ENCODE measurements at regions not wholly inside any gene's neighbourhood (a gene's known extent, or its start where the extent isn't known, plus 50 kb on each side); places are given as distances from the start of the nearest gene placed in this dataset.

- Histone ChIP-seq H3K27me3 (no peaks in the 10 kb centered on the region), H3K36me3 (no peaks in the 10 kb centered on the region), H3K4me3 (replicated peaks in 1 of 3) (no peak overlapping the region), H3K9me3 (no peaks in the 10 kb centered on the region), H3K27ac (no peak overlapping the region), H3K4me1 (no peaks in the 10 kb centered on the region)
- DNase-seq, result no peak
- TF ChIP-seq, protein P1, sequence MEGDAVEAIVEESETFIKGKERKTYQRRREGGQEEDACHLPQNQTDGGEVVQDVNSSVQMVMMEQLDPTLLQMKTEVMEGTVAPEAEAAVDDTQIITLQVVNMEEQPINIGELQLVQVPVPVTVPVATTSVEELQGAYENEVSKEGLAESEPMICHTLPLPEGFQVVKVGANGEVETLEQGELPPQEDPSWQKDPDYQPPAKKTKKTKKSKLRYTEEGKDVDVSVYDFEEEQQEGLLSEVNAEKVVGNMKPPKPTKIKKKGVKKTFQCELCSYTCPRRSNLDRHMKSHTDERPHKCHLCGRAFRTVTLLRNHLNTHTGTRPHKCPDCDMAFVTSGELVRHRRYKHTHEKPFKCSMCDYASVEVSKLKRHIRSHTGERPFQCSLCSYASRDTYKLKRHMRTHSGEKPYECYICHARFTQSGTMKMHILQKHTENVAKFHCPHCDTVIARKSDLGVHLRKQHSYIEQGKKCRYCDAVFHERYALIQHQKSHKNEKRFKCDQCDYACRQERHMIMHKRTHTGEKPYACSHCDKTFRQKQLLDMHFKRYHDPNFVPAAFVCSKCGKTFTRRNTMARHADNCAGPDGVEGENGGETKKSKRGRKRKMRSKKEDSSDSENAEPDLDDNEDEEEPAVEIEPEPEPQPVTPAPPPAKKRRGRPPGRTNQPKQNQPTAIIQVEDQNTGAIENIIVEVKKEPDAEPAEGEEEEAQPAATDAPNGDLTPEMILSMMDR (IDR thresholded peaks at IDR 0.05), result no peak
- TF ChIP-seq POLR2A (IDR thresholded peaks at IDR 0.05), result no peak
- 73 to 74% methylated on average over 5 of the region's 5 CpGs for WGBS, 2 donors
- intact Hi-C loops (cut with DNase I), result no loop called here
Observed at GRCh38 chr6:90934081-90934480, 347.2 kb upstream of the MAP3K7 start.

- Histone ChIP-seq H3K27ac (no peak overlapping the region), H3K4me1 (no peaks in the 10 kb centered on the region), H3K27me3 (no peaks in the 10 kb centered on the region), H3K4me3 (replicated peaks in 1 of 3) (no peak overlapping the region), H3K9me3 (no peaks in the 10 kb centered on the region), H3K36me3 (no peaks in the 10 kb centered on the region)
- no peak for DNase-seq
- WGBS, 2 donors, result 92 to 97% methylated on average over 1 of the region's 1 CpG
- TF ChIP-seq, protein P1 (IDR thresholded peaks at IDR 0.05), result no peak
- no peak for TF ChIP-seq POLR2A (IDR thresholded peaks at IDR 0.05)
- intact Hi-C loops (cut with DNase I), result no loop called here
Observed at GRCh38 chr6:90932351-90932750, 345.5 kb upstream of the MAP3K7 start.

- H3K27ac ChIP-seq, result no peak overlapping the region
- 55 to 57% methylated on average over 2 of the region's 2 CpGs for WGBS, 2 donors
- TF ChIP-seq, protein P1 (IDR thresholded peaks at IDR 0.05), result no peak
- no peak for TF ChIP-seq POLR2A (IDR thresholded peaks at IDR 0.05)
- intact Hi-C loops (cut with DNase I), result no loop called here
- H3K36me3 ChIP-seq, result no peaks in the 10 kb centered on the region
- no peaks in the 10 kb centered on the region for H3K27me3 ChIP-seq
- no peaks in the 10 kb centered on the region for H3K9me3 ChIP-seq
- no peak overlapping the region for H3K4me3 ChIP-seq (replicated peaks in 1 of 3)
- DNase-seq, result no peak
- H3K4me1 ChIP-seq, result no peaks in the 10 kb centered on the region
Observed at GRCh38 chr6:90928051-90928450, 341.2 kb upstream of the MAP3K7 start.

- WGBS, 2 donors, result 47 to 67% methylated on average over 4 of the region's 4 CpGs
- Histone ChIP-seq H3K27me3 (no peaks in the 10 kb centered on the region), H3K27ac (no peak overlapping the region), H3K36me3 (no peaks in the 10 kb centered on the region), H3K9me3 (no peaks in the 10 kb centered on the region), H3K4me1 (no peaks in the 10 kb centered on the region), H3K4me3 (replicated peaks in 1 of 3) (no peak overlapping the region)
- intact Hi-C loops (cut with DNase I), result no loop called here
- TF ChIP-seq, protein P1 (IDR thresholded peaks at IDR 0.05), result no peak
- no peak for TF ChIP-seq POLR2A (IDR thresholded peaks at IDR 0.05)
- DNase-seq, result no peak
Observed at GRCh38 chr6:90925726-90926125, 338.9 kb upstream of the MAP3K7 start.

- intact Hi-C loops (cut with DNase I), result no loop called here
- 68 to 70% methylated on average over 1 of the region's 1 CpG for WGBS, 2 donors
Observed at GRCh38 chr6:90922325-90922724, 335.5 kb upstream of the MAP3K7 start.

More at GRCh38 chr6:90922325-90922724, 335.5 kb upstream of the MAP3K7 start:
- Histone ChIP-seq H3K4me3 (replicated peaks in 1 of 3) (no peak overlapping the region), H3K27me3 (no peaks in the 10 kb centered on the region), H3K27ac (no peak overlapping the region), H3K9me3 (no peaks in the 10 kb centered on the region), H3K4me1 (no peaks in the 10 kb centered on the region), H3K36me3 (no peaks in the 10 kb centered on the region)
- no peak for DNase-seq
- TF ChIP-seq, protein P1 (IDR thresholded peaks at IDR 0.05), result no peak
- TF ChIP-seq POLR2A (IDR thresholded peaks at IDR 0.05), result no peak

Data from thyroid gland (tissue), 4 donors.